H9 (cell line): ENCODE measurements at regions not wholly inside any gene's neighbourhood (a gene's known extent, or its start where the extent isn't known, plus 50 kb on each side); places are given as distances from the start of the nearest gene placed in this dataset.

Source experiments
- DNase-seq: peaks from one replicate; pipeline ENCODE4 v3.0.0-alpha.2; 2017
- H2AFZ ChIP-seq: one replicate; pipeline ENCODE4 v1.6.1; 2013; ENCODE audit warnings: mild to moderate bottlenecking, low read length, control low read depth, moderate library complexity
- H2AK5ac ChIP-seq: 2 replicates; pipeline ENCODE4 v1.6.1; 2013; ENCODE audit warnings: low read length, control low read depth, mixed read lengths; ENCODE audit not compliant: insufficient read length
- H2BK120ac ChIP-seq: one replicate; pipeline ENCODE4 v1.6.1; 2013; ENCODE audit warnings: low read depth, mild to moderate bottlenecking, low read length, control low read depth, inconsistent platforms; ENCODE audit not compliant: poor library complexity, severe bottlenecking
- H2BK12ac ChIP-seq: 2 replicates; pipeline ENCODE4 v1.6.1; 2013; ENCODE audit warnings: low read length, control low read depth, mixed read lengths, low read depth; ENCODE audit not compliant: insufficient read length
- H2BK15ac ChIP-seq: 2 replicates; pipeline ENCODE4 v1.6.1; 2013; ENCODE audit warnings: low read depth, low read length, control low read depth
- H2BK20ac ChIP-seq: one replicate; pipeline ENCODE4 v1.6.1; 2013; ENCODE audit warnings: low read depth, mild to moderate bottlenecking, low read length, control low read depth, inconsistent platforms; ENCODE audit not compliant: poor library complexity, severe bottlenecking
- H2BK5ac ChIP-seq: 2 replicates; pipeline ENCODE4 v1.6.1; 2013; ENCODE audit warnings: low read length, control low read depth, mixed read lengths; ENCODE audit not compliant: insufficient read length
- H3K14ac ChIP-seq: 2 replicates; pipeline ENCODE4 v1.6.1; 2013; ENCODE audit warnings: low read length, control low read depth; ENCODE audit not compliant: insufficient read depth
- H3K18ac ChIP-seq: 2 replicates; pipeline ENCODE4 v1.6.1; 2013; ENCODE audit warnings: low read depth, mild to moderate bottlenecking, mixed read lengths, low read length, control low read depth; ENCODE audit not compliant: insufficient read length
- H3K23ac ChIP-seq: 2 replicates; pipeline ENCODE4 v1.6.1; 2013; ENCODE audit warnings: low read length, control low read depth, mixed read lengths, low read depth; ENCODE audit not compliant: insufficient read length
- H3K23me2 ChIP-seq: 2 replicates; pipeline ENCODE4 v1.6.1; 2013; ENCODE audit warnings: low read depth, mild to moderate bottlenecking, mixed read lengths, low read length, control low read depth; ENCODE audit not compliant: insufficient read length, poor library complexity, severe bottlenecking
- H3K27ac ChIP-seq: 2 replicates; pipeline ENCODE4 v1.5.1; 2013; ENCODE audit warnings: low read length, control low read depth, mixed read lengths, low read depth; ENCODE audit not compliant: insufficient read length
- H3K27me3 ChIP-seq: 2 replicates; pipeline ENCODE4 v1.6.1; 2013; ENCODE audit warnings: low read length, control low read depth, inconsistent platforms; ENCODE audit not compliant: insufficient read depth
- H3K4ac ChIP-seq: 2 replicates; pipeline ENCODE4 v1.6.1; 2013; ENCODE audit warnings: low read depth, mild to moderate bottlenecking, control low read depth, inconsistent platforms, low read length, moderate library complexity
- H3K4me1 ChIP-seq: 2 replicates; pipeline ENCODE4 v1.6.1; 2013; ENCODE audit warnings: low read length, control low read depth, inconsistent platforms; ENCODE audit not compliant: insufficient read depth
- H3K4me2 ChIP-seq: 2 replicates; pipeline ENCODE4 v1.6.1; 2013; ENCODE audit warnings: low read length, control low read depth, mixed read lengths; ENCODE audit not compliant: insufficient read length, insufficient read depth
- H3K56ac ChIP-seq: 2 replicates; pipeline ENCODE4 v1.6.1; 2013; ENCODE audit warnings: low read depth, mild to moderate bottlenecking, mixed read lengths, low read length, control low read depth; ENCODE audit not compliant: insufficient read length
- H3K79me1 ChIP-seq: 2 replicates; pipeline ENCODE4 v1.6.1; 2013; ENCODE audit warnings: low read depth, mild to moderate bottlenecking, moderate library complexity, low read length, control low read depth, inconsistent platforms; ENCODE audit not compliant: insufficient read depth, poor library complexity, severe bottlenecking
- H3K79me2 ChIP-seq: 2 replicates; pipeline ENCODE4 v1.6.1; 2013; ENCODE audit warnings: low read length, control low read depth, inconsistent platforms; ENCODE audit not compliant: insufficient read depth
- H3K9ac ChIP-seq: 2 replicates; pipeline ENCODE4 v1.6.1; 2013; ENCODE audit warnings: low read length, control low read depth, mixed read lengths; ENCODE audit not compliant: insufficient read length; ENCODE audit errors: extremely low read depth
- H3K9me3 ChIP-seq: one replicate; pipeline ENCODE4 v1.6.1; 2013; ENCODE audit warnings: low read depth, low read length, inconsistent platforms; ENCODE audit not compliant: control insufficient read depth
- H3T11ph ChIP-seq: one replicate; pipeline ENCODE4 v1.6.1; 2013; ENCODE audit warnings: mild to moderate bottlenecking, low read length, control low read depth, inconsistent platforms
- H4K20me1 ChIP-seq: one replicate; pipeline ENCODE4 v1.6.1; 2013; ENCODE audit not compliant: control insufficient read depth, insufficient read length, insufficient read depth
- H4K5ac ChIP-seq: 2 replicates; pipeline ENCODE4 v1.6.1; 2013; ENCODE audit warnings: low read depth, mild to moderate bottlenecking, mixed read lengths, low read length, control low read depth; ENCODE audit not compliant: insufficient read length
- H4K8ac ChIP-seq: replicated peaks from 2 replicates; pipeline ENCODE4 v1.6.1; 2013; ENCODE audit warnings: low read length, control low read depth, mixed read lengths, low read depth; ENCODE audit not compliant: insufficient read length
- H4K91ac ChIP-seq: 2 replicates; pipeline ENCODE4 v1.6.1; 2013; ENCODE audit warnings: low read depth, mild to moderate bottlenecking, moderate library complexity, mixed read lengths, low read length, control low read depth; ENCODE audit not compliant: insufficient read length
- H3K27ac Mint-ChIP-seq, 3 experiments: 2 replicates in 2 of 3; 3 replicates in 1 of 3; pipeline ENCODE4 v1.8.0; 2020 to 2021; ENCODE audit warnings: mixed read lengths in 3 of 3, mild to moderate bottlenecking in 1 of 3, moderate library complexity in 1 of 3
- H3K27me3 Mint-ChIP-seq: 2 replicates; pipeline ENCODE4 v1.8.0; 2021; ENCODE audit warnings: low read depth, mild to moderate bottlenecking, moderate library complexity, mixed read lengths
- H3K36me3 Mint-ChIP-seq, 3 experiments: 2 replicates in 2 of 3; 3 replicates in 1 of 3; pipeline ENCODE4 v1.8.0; 2020 to 2021; ENCODE audit warnings: low read depth in 3 of 3, mixed read lengths in 3 of 3; ENCODE audit not compliant: insufficient read depth in 1 of 3
- H3K4me1 Mint-ChIP-seq, 2 experiments: 2 replicates each; pipeline ENCODE4 v1.8.0; 2020; ENCODE audit warnings: mixed read lengths in 2 of 2
- H3K4me3 Mint-ChIP-seq, 2 experiments: 2 replicates in 1 of 2; 3 replicates in 1 of 2; pipeline ENCODE4 v1.8.0; 2020 to 2021; ENCODE audit warnings: mild to moderate bottlenecking in 2 of 2, mixed read lengths in 2 of 2, moderate library complexity in 1 of 2
- H3K9me3 Mint-ChIP-seq, 2 experiments: 2 replicates in 1 of 2; 3 replicates in 1 of 2; pipeline ENCODE4 v1.8.0; 2020; ENCODE audit warnings: mild to moderate bottlenecking in 2 of 2, mixed read lengths in 2 of 2, moderate library complexity in 1 of 2
- WGBS: extraction: QIAGEN DNeasy Blood & Tissue Kit; methylation state at CpG from one replicate; pipeline ENCODE4 v1.1.7; 2013; ENCODE audit warnings: missing lambda C conversion rate, low lambda C conversion rate, mixed read lengths; ENCODE audit not compliant: insufficient read length; ENCODE audit errors: extremely low coverage; 5-methylcytosine and 5-hydroxymethylcytosine counted together
- TF ChIP-seq, protein P1 (sequence below): fragments of 200-600 bp; sonication (generic); conservative IDR thresholded peaks from 3 replicates; pipeline ENCODE4 v1.8.0; 2021; ENCODE audit warnings: antibody characterized with exemption, mild to moderate bottlenecking

DNA sequence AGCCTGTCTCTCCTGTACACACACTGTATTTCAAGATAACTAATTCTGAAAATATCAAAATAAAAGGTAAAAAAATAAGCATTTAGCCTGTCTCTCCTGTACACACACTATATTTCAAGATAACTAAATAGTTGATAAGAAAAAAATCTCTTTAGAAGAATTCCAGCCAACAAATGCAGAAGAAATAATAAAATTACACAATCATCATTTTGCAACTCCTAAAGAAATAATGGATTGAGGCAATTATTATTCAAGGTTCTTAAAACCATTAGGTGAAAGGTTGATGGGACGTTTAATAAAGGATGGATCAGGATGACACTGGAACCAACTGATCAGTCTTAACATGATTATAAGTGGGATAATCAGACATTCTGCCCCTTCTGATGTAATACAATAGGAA, 148.0 kb upstream of the FN1 start:
- Histone ChIP-seq H3K79me2 (no peaks in the 10 kb centered on the region), H3K4ac (no peak overlapping the region), H3K9me3 (no peaks in the 10 kb centered on the region), H3K23ac (no peak overlapping the region), H4K5ac (no peak overlapping the region), H3K4me2 (no peak overlapping the region), H2BK12ac (no peak overlapping the region), H2AFZ (no peak overlapping the region), H2BK15ac (no peak overlapping the region), H2BK5ac (no peak overlapping the region), H4K91ac (no peak overlapping the region), H4K8ac (no peak overlapping the region), H3T11ph (no peak overlapping the region), H3K56ac (no peak overlapping the region), H2BK120ac (no peak overlapping the region), H3K9ac (no peak overlapping the region), H2BK20ac (no peak overlapping the region), H3K79me1 (no peaks in the 10 kb centered on the region), H3K4me1 (no peaks in the 10 kb centered on the region), H4K20me1 (no peaks in the 10 kb centered on the region), H3K27ac (no peak overlapping the region), H3K27me3 (no peaks in the 10 kb centered on the region), H3K14ac (no peak overlapping the region), H3K23me2 (no peaks in the 10 kb centered on the region), H2AK5ac (no peak overlapping the region), H3K18ac (no peak overlapping the region)
- Mint-ChIP-seq H3K27ac (no peak overlapping the region), H3K4me3 (no peak overlapping the region), H3K4me1 (no peaks in the 10 kb centered on the region), H3K36me3 (no peaks in the 10 kb centered on the region), H3K9me3 (no peaks in the 10 kb centered on the region), H3K27me3 (no peaks in the 10 kb centered on the region; the same call in 1 of the 2 replicates)
- DNase-seq: no peak
- WGBS: no CpG with 5 or more reads among the region's 1 CpG
- TF ChIP-seq, protein P1, sequence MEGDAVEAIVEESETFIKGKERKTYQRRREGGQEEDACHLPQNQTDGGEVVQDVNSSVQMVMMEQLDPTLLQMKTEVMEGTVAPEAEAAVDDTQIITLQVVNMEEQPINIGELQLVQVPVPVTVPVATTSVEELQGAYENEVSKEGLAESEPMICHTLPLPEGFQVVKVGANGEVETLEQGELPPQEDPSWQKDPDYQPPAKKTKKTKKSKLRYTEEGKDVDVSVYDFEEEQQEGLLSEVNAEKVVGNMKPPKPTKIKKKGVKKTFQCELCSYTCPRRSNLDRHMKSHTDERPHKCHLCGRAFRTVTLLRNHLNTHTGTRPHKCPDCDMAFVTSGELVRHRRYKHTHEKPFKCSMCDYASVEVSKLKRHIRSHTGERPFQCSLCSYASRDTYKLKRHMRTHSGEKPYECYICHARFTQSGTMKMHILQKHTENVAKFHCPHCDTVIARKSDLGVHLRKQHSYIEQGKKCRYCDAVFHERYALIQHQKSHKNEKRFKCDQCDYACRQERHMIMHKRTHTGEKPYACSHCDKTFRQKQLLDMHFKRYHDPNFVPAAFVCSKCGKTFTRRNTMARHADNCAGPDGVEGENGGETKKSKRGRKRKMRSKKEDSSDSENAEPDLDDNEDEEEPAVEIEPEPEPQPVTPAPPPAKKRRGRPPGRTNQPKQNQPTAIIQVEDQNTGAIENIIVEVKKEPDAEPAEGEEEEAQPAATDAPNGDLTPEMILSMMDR: no peak
